SIG-M5 treated with dmso at 0.1 percent for 504 hours (cell line): ENCODE measurements at regions not wholly inside any gene's neighbourhood (a gene's known extent, or its start where the extent isn't known, plus 50 kb on each side); places are given as distances from the start of the nearest gene placed in this dataset.

Experiments
- DNase-seq: peaks from one replicate; lab custom pipeline; 2025; ENCODE audit not compliant: unreplicated experiment; lab: John Stamatoyannopoulos, UW

DNA sequence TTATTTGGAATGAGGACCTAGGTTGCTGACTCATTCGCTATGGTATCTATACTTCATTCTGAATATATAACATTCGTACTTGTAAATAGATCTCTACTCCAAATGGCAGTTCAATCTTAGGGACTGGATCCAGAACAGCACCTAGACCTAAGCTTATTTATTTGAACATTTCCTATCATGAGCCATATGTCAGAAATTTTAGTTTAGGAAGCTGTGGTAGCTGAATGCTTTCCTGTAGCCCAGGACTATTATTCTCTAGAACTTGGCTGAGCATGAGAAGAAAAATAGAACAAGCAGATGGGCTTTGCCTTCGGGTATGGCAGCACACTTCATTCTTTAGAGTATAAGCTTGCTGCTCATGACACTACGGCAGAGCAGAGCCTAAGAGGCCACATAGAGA lies 1114.4 kb upstream of the B3GALT2 start:
- no peak for DNase-seq

DNA sequence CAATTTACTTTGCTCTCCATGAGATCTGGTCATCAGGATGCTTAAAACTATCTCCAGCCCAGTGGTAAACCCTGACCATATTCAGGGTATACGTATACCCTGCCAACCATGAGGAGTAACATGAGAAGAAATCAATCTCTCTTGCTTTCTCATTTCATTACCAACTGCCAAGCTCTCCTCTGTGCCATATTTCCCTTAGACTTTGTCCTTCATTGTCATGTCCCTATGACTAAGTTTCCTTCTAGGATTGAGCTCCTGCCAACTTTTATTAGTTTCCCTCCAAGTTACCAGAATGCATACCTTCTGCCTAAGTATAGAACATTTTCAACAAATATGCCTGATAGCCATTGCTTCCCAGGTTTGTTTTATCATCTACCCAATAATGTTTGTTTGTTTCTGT lies 1113.9 kb upstream of the B3GALT2 start:
- DNase-seq: no peak

DNA sequence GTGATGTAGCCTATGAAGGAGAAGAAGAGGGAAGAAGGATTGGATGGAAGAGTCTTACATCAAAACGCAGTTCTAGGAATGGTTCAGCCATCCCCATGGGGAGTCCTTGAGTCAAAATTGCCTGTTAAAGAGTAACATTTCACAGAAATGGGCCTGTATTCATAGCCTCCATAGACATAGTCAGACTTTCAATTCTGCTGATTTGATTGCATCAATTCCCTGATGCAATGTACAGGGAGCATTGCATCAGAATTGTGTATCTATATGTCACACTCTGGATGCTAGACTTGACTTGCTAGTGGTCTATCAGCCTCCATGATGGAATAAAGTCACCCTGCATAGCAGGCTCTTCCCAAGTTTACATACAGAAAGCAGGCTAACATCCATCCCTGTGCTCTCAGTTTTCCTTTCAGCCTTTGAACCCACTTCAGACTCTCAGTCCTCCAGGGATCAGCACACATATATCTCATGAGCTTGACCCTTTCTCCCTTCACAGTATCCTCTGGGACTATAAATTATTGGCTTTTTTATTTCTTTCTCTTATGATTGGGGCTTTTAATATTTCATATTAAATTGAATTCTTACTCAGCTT lies 1111.7 kb upstream of the B3GALT2 start:
- DNase-seq: peak; percentile 38

DNA sequence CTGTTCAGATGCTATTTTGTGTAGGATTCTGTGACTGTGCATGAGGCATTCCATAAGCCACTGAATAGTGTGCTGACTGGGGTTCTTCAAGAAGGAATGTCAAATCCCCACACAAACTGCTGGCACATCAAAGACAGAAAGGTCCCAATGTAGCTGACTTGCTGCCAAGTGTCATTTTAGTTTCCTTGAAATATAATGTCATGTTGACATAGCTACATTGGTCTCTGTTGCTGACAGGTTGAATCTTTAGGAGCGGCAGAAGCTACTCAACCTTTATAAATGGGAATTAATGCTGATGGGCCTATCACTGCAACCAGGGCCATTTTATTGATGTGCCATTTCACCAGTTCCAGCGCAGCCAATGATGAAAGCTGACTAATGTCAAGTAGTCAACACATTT lies 1110.7 kb upstream of the B3GALT2 start:
- DNase-seq: no peak

- DNase-seq: no peak
Measured at GRCh38 chr1:194296201-194296600, 1109.8 kb upstream of the B3GALT2 start.

GRCh38 chr1:194295685-194296084 lies 1109.3 kb upstream of the B3GALT2 start:
- peak; percentile 65 for DNase-seq

DNA sequence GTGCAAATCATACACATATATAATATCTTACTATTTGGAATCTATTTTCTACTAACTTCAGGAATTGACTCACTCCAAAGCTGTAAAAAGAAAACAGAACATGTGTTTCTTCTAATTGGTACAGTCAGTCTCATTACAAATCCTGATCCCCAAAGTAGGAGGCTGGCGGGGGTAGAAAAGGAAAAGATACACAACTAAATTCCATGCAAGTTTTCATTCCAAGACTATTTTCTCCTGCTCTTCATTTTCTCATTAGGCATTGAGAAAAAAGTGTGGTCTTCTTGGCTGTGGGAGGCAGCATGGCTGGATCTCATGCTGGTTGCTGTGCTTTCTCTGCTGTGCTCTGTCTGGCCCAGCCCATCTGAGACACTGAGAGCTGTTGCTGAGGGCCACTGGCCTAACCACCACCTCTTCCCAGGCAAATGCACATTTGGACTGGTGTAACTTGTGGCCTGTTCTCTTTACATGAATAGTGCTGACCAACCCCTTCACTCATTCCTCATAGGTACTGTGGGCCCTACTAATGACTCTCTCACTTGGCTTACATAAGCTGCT lies 1107.5 kb upstream of the B3GALT2 start:
- no peak for DNase-seq

GRCh38 chr1:194292966-194293365 lies 1106.6 kb upstream of the B3GALT2 start:
- DNase-seq: no peak

DNA sequence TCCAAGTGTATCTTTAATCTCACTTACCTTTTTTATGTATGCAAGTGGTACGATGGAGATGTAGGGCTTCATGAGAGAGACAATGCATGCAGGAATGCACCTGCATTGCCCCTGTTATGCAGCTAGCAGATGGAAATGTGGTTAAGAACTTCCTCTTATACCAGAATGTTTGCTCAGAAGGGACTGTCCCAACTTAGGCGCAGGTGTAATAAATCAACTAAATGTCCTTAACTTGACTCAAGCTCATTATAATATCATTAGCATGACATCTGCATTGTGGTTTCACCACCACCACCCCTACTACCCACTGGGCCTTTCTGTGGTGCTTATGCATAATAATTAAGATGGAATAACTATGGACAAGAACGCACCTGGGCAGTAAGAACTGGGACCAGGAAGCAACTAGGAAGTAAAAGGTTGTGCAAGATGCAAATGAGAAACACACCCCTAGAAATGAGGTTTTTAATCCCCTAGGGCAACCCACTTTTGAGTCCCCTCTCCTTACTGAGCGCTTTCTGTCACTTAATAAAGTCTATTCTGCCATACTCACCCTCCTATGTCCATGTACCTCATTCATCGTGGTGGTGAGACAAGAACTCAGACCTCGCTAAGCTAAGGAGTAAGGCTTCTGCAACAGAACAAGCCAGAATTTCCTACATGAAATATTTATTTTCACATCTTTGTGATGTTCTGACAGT lies 1103.3 kb upstream of the B3GALT2 start:
- DNase-seq: no peak

GRCh38 chr1:194288238-194288637 lies 1101.8 kb upstream of the B3GALT2 start:
- DNase-seq: no peak

- DNase-seq: no peak
Measured at GRCh38 chr1:194281376-194281775, 1095.0 kb upstream of the B3GALT2 start.

GRCh38 chr1:194280463-194280862 lies 1094.0 kb upstream of the B3GALT2 start:
- no peak for DNase-seq

GRCh38 chr1:194279975-194280374 lies 1093.6 kb upstream of the B3GALT2 start:
- no peak for DNase-seq

GRCh38 chr1:194277927-194278326 lies 1091.5 kb upstream of the B3GALT2 start:
- no peak for DNase-seq

DNA sequence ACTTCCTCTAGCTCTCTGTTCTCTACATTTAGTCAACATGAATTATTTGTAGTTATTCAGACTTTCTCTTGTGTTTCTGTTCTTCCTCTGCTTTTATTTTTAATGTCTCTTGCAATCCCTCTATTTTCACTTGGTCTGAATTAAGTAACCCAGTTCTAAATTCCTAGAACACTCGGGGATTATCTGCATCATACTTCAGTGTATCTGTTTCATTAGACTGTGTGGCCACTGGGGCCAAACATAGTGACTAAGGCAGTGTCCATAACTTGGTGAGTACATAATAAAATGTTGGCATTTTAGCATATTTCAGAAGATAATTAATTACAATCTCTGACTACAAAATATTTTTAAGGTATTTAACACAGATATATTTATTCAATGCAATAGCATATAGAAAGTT lies 1087.2 kb upstream of the B3GALT2 start:
- DNase-seq: no peak

- no peak for DNase-seq
Measured at GRCh38 chr1:194268839-194269238, 1082.4 kb upstream of the B3GALT2 start.

DNA sequence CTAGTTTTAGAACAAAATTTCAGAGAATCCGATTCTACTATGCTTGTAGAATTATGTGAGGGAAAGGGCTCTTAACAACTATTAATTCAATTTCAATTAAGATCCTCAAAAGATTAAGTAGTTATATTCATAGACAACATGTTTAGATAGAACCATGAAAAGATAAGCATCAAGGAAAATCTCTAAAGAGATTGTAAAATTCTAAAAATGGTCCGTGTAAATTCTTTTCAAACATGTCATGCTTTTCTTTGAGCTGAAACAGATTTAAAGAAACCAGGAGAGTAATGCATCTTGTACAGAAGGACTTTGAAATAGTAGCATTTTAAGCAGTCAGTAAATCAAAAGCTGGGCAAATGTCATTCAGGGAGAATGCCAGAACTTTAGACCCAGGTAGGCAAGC lies 1080.6 kb upstream of the B3GALT2 start:
- DNase-seq: no peak

DNA sequence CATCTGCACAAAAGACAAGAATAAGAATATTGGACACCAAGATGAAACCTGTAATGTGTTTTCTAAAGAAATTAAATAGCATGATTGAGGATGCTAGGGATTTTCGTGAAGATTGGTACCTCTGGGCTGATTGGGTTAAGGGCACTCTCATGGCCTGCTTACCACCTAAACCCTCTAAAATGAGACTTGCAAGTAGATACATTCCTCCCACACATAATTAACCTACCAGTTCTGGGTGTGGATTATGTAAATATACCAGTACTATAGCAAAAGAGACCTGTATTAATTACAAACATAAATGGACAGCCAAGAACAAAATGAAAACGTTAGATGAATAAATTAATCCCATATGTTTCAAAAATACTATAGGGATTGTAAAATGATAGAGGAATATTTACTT lies 1069.6 kb upstream of the B3GALT2 start:
- DNase-seq: no peak

GRCh38 chr1:194252199-194252598 lies 1065.8 kb upstream of the B3GALT2 start:
- no peak for DNase-seq

GRCh38 chr1:194241215-194241614 lies 1054.8 kb upstream of the B3GALT2 start:
- no peak for DNase-seq

DNA sequence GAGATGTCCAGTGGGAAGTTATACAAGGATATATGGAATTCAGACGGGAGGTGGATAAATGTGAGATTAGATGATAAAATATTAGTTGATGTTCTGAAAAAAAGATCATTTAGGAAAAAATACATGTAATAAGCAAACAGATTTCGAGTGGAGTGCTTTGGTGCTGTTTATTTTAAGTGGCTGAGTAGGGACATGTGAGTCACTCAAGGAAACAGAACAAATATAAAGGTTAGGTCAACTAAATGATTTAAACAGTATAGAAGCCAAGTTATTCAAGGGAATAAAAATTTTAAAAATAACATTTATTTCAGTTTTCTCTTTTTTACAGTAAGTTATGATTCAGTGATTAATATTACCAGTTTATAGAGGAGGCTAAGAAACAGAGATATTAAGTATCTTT lies 1046.7 kb upstream of the B3GALT2 start:
- no peak for DNase-seq

- no peak for DNase-seq
Measured at GRCh38 chr1:194230351-194231144, 1044.1 kb upstream of the B3GALT2 start.
